ENCODE measurements at regions not wholly inside any gene's neighbourhood (a gene's known extent, or its start where the extent isn't known, plus 50 kb on each side); places are given as distances from the start of the nearest gene placed in this dataset.

GRCh38 chr13:105773241-105773640 is 762.2 kb downstream of the EFNB2 start:
- no peak overlapping the region for H3K27ac ChIP-seq
- no peak for DNase-seq
- H3K4me3 ChIP-seq (ENCODE audit: low read depth, low read length): no peak overlapping the region
- no peak for TF ChIP-seq CTCF (IDR thresholded peaks at IDR 0.05; ENCODE audit: low read depth, low read length, missing control alignments)
- no peaks in the 10 kb centered on the region for H3K27me3 ChIP-seq (replicated peaks)
- H3K36me3 ChIP-seq (replicated peaks): no peaks in the 10 kb centered on the region
- in situ Hi-C loops (cut with HindIII; ENCODE audit: low pct_ligation_motif_present, low sequenced_read_pairs): no loop called here

- no peaks in the 10 kb centered on the region for H3K36me3 ChIP-seq (replicated peaks)
- in situ Hi-C loops (cut with HindIII; ENCODE audit: low pct_ligation_motif_present, low sequenced_read_pairs): no loop called here
- H3K27me3 ChIP-seq (replicated peaks): no peaks in the 10 kb centered on the region
- H3K27ac ChIP-seq: no peak overlapping the region
- TF ChIP-seq CTCF (IDR thresholded peaks at IDR 0.05; ENCODE audit: low read depth, low read length, missing control alignments): no peak
- no peak overlapping the region for H3K4me3 ChIP-seq (ENCODE audit: low read depth, low read length)
- no peak for DNase-seq
These were observed 771.0 kb downstream of the EFNB2 start for GRCh38 chr13:105764486-105764885.

GRCh38 chr13:105763851-105764250 is 771.6 kb downstream of the EFNB2 start:
- Histone ChIP-seq H3K4me3 (ENCODE audit: low read depth, low read length) (no peak overlapping the region), H3K27ac (no peak overlapping the region), H3K36me3 (replicated peaks) (no peaks in the 10 kb centered on the region), H3K27me3 (replicated peaks) (no peaks in the 10 kb centered on the region)
- no peak for DNase-seq
- in situ Hi-C loops (cut with HindIII; ENCODE audit: low pct_ligation_motif_present, low sequenced_read_pairs): no loop called here
- no peak for TF ChIP-seq CTCF (IDR thresholded peaks at IDR 0.05; ENCODE audit: low read depth, low read length, missing control alignments)

- no peaks in the 10 kb centered on the region for H3K36me3 ChIP-seq (replicated peaks)
- TF ChIP-seq CTCF (IDR thresholded peaks at IDR 0.05; ENCODE audit: low read depth, low read length, missing control alignments): no peak
- in situ Hi-C loops (cut with HindIII; ENCODE audit: low pct_ligation_motif_present, low sequenced_read_pairs): no loop called here
- H3K4me3 ChIP-seq (ENCODE audit: low read depth, low read length): no peak overlapping the region
- no peak overlapping the region for H3K27ac ChIP-seq
- no peak for DNase-seq
- no peaks in the 10 kb centered on the region for H3K27me3 ChIP-seq (replicated peaks)
These were observed 773.4 kb downstream of the EFNB2 start for GRCh38 chr13:105762096-105762495.

- Histone ChIP-seq H3K27ac (no peak overlapping the region), H3K36me3 (replicated peaks) (no peaks in the 10 kb centered on the region), H3K4me3 (ENCODE audit: low read depth, low read length) (no peak overlapping the region), H3K27me3 (replicated peaks) (no peaks in the 10 kb centered on the region)
- in situ Hi-C loops (cut with HindIII; ENCODE audit: low pct_ligation_motif_present, low sequenced_read_pairs): no loop called here
- TF ChIP-seq CTCF (IDR thresholded peaks at IDR 0.05; ENCODE audit: low read depth, low read length, missing control alignments): no peak
- DNase-seq: no peak
These were observed 776.3 kb downstream of the EFNB2 start for GRCh38 chr13:105758918-105759860.

Data from brain microvascular endothelial cell (primary cell).